Tibial nerve (tissue), 4 donors: ENCODE measurements at regions not wholly inside any gene's neighbourhood (a gene's known extent, or its start where the extent isn't known, plus 50 kb on each side); places are given as distances from the start of the nearest gene placed in this dataset.

Experiments
- CTCF ChIP-seq, 5 experiments: fragments of 200-600 bp in 3 of 5; fragments of 450-650 bp in 2 of 5; sonication (generic) in 3 of 5; IDR thresholded peaks; one replicate each; pipeline ENCODE4 v1.5.1; 2016 to 2019; ENCODE audit warnings: antibody characterized with exemption in 5 of 5, mild to moderate bottlenecking in 3 of 5, moderate library complexity in 2 of 5
- EP300 ChIP-seq, 2 donors: sonication (generic); formaldehyde crosslinking; IDR thresholded peaks; one replicate each; pipeline ENCODE4 v1.6.1; 2017; ENCODE audit warnings: antibody characterized with exemption in 2 of 2, mild to moderate bottlenecking in 1 of 2
- POLR2A ChIP-seq, 2 donors: fragments of 450-650 bp; IDR thresholded peaks; one replicate each; pipeline ENCODE4 v1.6.1; 2017; ENCODE audit warnings: antibody characterized with exemption in 2 of 2, mild to moderate bottlenecking in 2 of 2, moderate library complexity in 2 of 2

DNA sequence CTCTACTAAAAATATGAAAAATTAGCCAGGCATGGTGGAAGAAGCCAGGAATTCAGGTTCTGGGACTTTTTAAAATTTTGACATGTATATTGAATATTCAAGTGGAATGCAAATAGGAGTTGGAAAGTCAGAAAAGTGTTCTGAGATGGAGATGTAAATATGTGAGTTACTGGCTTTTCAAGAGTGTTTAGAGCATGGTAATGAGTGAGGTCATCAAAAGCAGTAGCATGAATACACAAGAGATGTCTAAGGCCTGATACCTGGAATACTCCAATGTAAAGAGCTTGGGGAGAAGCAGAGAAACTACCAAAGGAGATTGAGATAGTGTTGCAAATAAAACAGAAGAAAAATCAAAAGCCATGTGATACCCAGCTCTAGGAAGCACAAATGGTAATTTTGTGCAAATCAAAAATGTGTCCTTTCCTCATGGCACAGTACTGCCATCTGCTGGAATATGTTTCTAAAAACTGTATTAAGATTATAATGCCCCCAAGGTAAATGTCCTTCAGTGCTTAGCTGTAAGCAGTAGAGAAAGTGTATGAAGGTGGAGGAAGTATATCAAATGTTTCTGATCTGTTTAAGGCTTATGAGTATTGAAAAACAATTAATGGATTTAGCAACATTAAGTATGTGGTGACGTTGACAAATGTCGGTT lies 908.4 kb downstream of the KCNJ18 start:
- TF ChIP-seq CTCF (IDR thresholded peaks at IDR 0.05) (peak in 1 of 5 experiments; percentile 17), EP300 (IDR thresholded peaks at IDR 0.05) (no peak), POLR2A (IDR thresholded peaks at IDR 0.05) (no peak)
